CD4-positive, alpha-beta T cell treated with Interferon alpha-2 for 1 hour (primary cell): ENCODE measurements at regions not wholly inside any gene's neighbourhood (a gene's known extent, or its start where the extent isn't known, plus 50 kb on each side); places are given as distances from the start of the nearest gene placed in this dataset.

Experiments
- DNase-seq, 2 donors: peaks; one replicate each; pipeline ENCODE4 v3.0.0-alpha.2; 2020 to 2022

DNA sequence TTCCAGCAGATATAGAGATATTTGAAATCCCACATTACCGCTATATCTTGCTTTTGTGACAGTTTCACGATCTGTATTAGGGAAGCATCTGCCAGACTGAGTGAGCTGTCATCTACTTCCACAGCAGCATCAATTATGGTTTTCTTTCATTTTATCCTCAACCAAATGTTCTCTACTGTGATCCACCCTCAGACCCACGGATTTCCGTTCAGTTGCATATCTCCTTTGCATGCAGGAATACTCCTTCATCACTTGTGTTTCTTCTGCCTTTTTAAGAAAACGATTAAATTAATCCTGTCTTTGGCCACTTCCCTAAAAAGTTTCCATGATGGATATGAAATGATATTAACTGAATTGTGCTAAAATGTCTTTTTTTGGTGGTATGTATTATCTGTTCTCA, 262.1 kb upstream of the ADGRB3 start:
- DNase-seq = no peak

- DNase-seq = no peak
These were observed 266.2 kb upstream of the ADGRB3 start for GRCh38 chr6:68368845-68369244.

DNA sequence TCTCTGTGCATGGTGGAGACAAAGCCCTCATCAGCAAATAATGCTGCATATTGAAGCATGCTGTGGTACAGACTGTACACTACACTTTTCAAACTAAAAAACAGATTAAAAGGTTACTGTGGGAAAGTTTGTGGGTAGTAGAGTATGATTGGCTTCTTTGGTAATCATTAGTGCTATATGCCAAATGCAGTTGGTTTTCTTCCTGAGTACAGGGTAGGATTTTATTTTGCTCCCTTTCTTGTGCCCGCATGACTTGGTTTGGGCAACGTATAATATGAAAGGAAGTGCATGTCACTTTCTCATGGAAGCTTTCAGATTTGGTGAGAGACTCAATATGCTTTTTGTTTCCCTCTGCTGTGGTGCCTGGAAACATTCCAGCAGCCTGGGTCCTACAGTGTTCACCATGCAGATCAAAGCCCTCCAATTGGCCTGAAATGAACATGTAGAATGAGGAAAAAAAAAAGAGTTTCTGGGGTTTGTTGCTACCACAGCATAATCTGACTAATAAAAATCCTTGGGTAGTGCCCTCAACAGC, 270.7 kb upstream of the ADGRB3 start:
- DNase-seq = no peak

DNA sequence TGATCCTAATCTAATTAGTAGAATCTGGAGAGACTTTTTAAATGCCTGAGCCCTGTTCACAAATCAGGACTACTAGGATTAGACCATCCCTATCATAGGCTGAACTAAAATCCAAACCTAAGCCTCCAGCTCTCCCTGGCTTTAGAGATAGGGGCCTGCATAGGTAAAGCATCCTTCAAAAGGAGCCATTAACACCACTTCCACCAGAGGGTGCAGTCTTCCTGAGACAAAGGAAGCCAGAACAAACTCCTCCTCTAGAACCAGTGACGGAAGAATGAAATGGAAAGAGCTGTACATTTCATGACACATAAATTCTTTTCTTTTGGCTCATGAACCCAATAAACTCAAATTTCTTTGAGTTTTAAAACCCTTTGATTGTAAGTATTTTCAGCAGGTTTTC, 291.2 kb upstream of the ADGRB3 start:
- DNase-seq = peak in 1 of 2 donors; percentile 3

GRCh38 chr6:68342286-68342685, 292.8 kb upstream of the ADGRB3 start:
- DNase-seq = no peak

DNA sequence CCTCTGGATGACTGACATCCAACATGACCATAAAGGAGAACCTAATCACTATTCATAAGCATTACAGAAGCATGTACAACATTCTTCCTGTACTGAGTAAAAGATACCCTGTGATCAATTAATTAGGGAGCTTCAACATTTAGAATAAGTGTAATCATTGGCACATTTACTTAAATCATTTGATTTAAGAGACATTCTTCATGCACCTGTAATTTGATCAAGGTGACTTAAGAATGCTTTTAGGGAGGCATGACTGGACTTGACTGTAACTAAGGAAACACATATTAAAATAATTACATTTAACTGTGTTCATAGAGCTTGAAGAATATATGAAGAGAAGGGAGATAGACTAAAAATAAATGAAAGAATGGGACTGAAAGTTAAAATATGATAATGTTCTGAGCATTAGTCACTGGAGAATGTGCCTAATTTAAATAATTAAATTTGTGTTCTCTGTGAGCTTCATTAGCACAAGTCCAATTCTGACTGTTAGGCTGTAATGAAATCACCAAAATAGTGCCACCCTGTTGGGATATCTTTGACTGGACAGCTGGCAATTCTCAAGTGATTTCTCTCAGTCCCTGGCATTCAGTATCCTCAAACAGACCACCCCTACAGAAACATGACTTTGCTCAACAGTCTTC, 295.5 kb upstream of the ADGRB3 start:
- no peak for DNase-seq

- DNase-seq = no peak
These were observed 301.6 kb upstream of the ADGRB3 start for GRCh38 chr6:68333442-68333841.

GRCh38 chr6:68328156-68328555, 306.9 kb upstream of the ADGRB3 start:
- no peak for DNase-seq

GRCh38 chr6:68326762-68327161, 308.3 kb upstream of the ADGRB3 start:
- no peak for DNase-seq

- DNase-seq = no peak
These were observed 317.7 kb upstream of the ADGRB3 start for GRCh38 chr6:68317366-68317765.

DNA sequence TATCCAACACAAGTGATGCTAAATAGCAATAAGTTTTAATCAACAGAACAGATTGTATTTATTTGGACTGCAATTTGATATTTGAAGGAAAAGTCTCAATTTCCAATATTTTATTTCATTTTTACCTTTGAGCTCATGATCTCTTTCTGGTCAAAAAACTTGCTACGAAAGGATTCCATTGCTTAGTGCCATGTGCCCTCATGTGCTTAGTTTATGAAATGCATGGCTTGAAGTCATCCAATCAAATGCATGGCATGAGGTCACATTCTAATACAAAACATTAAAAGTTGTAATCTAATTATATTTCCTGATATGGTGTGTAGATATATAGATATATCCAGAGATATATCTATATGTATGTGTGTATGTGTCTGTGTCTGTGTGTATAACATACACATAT, 321.2 kb upstream of the ADGRB3 start:
- no peak for DNase-seq

DNA sequence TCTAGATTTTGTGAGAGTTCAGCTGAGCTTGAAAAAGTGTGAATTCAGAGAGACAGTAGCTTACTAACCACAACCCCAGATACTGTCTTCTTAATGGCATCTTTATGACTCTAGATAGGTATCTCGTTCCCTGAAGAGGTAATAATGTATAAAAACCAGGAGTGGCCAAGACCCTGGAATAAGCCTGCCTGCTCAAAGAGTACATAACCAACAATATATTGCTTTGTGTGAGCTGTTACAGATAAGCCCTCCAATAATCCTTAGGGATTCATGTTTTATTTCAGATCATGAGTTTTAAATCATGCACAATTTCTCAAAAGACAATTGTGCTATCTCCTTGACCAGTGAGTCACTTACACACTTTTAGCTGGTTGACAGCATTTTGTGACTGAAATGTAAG, 327.8 kb upstream of the ADGRB3 start:
- no peak for DNase-seq

GRCh38 chr6:68296126-68296525, 339.0 kb upstream of the ADGRB3 start:
- no peak for DNase-seq

DNA sequence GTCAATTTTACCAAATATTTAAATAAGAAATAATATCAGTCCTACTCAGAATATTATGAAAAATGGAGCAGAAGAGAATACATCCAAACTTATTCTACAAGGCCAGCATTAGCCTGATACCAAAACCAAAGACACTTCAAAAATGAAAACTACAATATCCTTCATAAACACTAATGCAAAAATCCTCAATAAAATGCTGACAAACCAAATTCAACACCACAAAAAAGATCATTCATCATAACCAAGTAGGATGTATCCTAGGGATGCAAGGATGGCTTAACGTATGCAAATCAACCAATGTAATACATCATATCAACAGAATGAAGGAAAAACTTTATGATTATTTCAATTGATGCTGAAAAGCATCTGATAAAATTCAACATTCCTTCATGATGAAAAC, 352.4 kb upstream of the ADGRB3 start:
- no peak for DNase-seq

GRCh38 chr6:68279793-68280557, 355.1 kb upstream of the ADGRB3 start:
- no peak for DNase-seq

DNA sequence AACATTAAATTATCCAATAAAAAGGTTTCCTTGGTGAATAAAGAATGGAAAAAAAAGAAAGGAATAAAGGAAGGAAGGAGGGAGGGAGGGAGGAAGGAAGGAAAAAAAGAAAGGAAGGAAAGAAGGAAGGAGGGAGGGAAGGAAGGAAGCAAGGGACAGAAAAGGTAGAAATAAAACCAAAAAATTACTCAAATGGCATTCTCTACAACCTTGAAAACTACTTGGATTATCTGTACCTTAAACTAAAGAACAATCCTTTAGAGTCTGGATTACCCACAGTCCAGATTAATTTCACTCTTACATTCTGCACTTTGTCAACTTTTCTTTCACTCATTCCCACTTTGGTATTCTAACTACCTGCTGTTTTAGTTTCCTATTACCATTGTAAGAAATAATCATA, 361.8 kb upstream of the ADGRB3 start:
- DNase-seq = no peak

- no peak for DNase-seq
These were observed 378.7 kb upstream of the ADGRB3 start for GRCh38 chr6:68256391-68256790.

DNA sequence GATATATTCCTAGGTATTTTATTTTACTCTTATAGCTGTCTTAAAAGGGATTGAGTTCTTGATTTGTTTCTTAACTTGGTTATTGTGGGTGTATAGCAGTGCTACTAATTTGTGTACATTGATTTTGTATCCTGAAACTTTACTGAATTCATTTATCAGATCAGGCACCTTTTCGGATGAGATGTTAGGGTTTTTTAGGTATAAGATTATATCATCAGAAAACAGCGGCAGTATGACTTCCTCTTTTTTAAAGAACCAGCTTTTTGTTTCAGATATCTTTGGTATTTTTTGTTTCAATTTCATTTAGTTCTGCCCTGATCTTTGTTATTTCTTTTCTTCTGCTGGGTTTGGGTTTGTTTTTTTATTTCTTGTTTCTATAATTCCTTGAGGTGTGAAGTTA, 382.4 kb upstream of the ADGRB3 start:
- no peak for DNase-seq

DNA sequence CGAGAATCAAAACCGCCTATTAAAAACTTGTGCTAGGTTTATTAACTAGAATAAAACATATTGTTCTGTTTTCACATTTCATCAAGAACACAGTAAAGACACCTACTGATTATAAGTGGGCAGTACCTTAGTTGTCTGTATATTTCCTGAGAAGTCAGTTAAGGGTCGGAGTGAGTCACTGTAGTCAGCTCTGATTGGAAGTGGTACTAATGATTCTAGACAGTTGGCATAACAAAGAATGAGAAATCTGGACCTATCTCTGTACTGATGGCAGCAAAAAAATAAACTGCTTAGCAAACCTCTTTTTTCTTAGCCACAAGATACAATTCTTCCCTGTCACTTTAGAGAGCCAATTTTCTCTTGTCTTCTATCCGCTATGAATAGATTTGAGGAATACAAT, 387.3 kb upstream of the ADGRB3 start:
- DNase-seq = no peak

DNA sequence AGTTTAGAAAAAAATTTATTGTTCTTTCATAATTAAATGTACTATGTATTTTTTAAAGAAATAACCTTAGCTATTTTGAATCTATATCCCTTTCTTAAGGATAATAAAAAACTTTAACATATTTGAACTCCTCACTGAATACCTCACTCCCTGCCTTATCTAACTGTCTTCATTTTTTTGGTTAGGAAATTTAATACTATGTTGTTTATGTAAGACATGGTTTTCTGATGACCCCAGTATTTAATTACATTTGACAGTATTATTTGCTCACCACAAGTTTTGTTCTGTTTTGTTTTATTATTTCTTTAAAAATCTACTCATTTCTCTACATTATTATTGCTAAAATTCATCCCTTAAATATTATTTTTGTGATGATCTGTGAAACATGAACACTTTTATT, 394.4 kb upstream of the ADGRB3 start:
- DNase-seq = no peak

GRCh38 chr6:68239034-68239433, 396.0 kb upstream of the ADGRB3 start:
- DNase-seq = no peak

DNA sequence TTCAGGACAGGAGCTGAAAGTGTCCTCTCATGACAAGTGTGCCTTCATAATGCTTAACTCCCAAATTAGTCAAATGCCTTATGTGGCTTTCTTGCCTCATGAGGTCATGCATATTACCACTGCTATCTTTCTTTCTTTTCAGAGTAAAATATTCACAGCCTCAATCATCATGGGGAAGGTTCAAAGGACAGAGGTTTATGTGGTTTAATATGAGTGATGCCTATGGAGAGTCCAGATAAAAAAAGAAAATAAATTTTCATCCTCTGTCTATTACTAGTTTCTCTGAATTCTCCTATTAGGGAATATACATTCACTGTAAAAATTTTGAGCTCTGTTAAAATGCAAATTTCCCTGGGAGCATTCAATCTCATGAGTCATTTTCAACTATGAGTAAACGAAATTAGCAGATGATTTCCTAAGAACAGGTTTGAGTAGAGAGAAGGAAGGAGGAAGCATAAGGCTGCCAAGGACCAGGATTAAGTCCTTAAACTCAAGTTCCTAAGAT, 396.9 kb upstream of the ADGRB3 start:
- no peak for DNase-seq

- DNase-seq = no peak
These were observed 397.9 kb upstream of the ADGRB3 start for GRCh38 chr6:68237205-68237604.

- no peak for DNase-seq
These were observed 399.7 kb upstream of the ADGRB3 start for GRCh38 chr6:68235326-68235784.
